GM18858 (cell line): ENCODE measurements at regions not wholly inside any gene's neighbourhood (a gene's known extent, or its start where the extent isn't known, plus 50 kb on each side); places are given as distances from the start of the nearest gene placed in this dataset.

Experiments
- ATAC-seq: cut with Tn5 transposase; IDR thresholded peaks from one replicate; pipeline ENCODE4 v1.9.1; 2021; ENCODE audit not compliant: unreplicated experiment

GRCh38 chr15:94057305-94057704 lies 174.1 kb upstream of the MCTP2 start:
- ATAC-seq: no peak

GRCh38 chr15:94056314-94056713 lies 175.0 kb upstream of the MCTP2 start:
- ATAC-seq: no peak

- ATAC-seq: no peak
Observed at GRCh38 chr15:94053626-94054025, 177.7 kb upstream of the MCTP2 start.

- no peak for ATAC-seq
Observed at GRCh38 chr15:94052711-94053110, 178.7 kb upstream of the MCTP2 start.

GRCh38 chr15:94047566-94047965 lies 183.8 kb upstream of the MCTP2 start:
- no peak for ATAC-seq

GRCh38 chr15:94042180-94042928 lies 189.0 kb upstream of the MCTP2 start:
- ATAC-seq: no peak

- ATAC-seq: no peak
Observed at GRCh38 chr15:94041746-94042145, 189.6 kb upstream of the MCTP2 start.

- ATAC-seq: no peak
Observed at GRCh38 chr15:94040541-94041248, 190.7 kb upstream of the MCTP2 start.

- ATAC-seq: no peak
Observed at GRCh38 chr15:94036156-94036555, 195.2 kb upstream of the MCTP2 start.

- ATAC-seq: no peak
Observed at GRCh38 chr15:94033683-94034020, 197.7 kb upstream of the MCTP2 start.

GRCh38 chr15:94033014-94033682 lies 198.2 kb upstream of the MCTP2 start:
- no peak for ATAC-seq

GRCh38 chr15:94032571-94032970 lies 198.8 kb upstream of the MCTP2 start:
- no peak for ATAC-seq

GRCh38 chr15:94031072-94031471 lies 200.3 kb upstream of the MCTP2 start:
- ATAC-seq: no peak

GRCh38 chr15:94029495-94029894 lies 201.9 kb upstream of the MCTP2 start:
- no peak for ATAC-seq

GRCh38 chr15:94028809-94029208 lies 202.6 kb upstream of the MCTP2 start:
- no peak for ATAC-seq

GRCh38 chr15:94028121-94028520 lies 203.2 kb upstream of the MCTP2 start:
- no peak for ATAC-seq

GRCh38 chr15:94027581-94027980 lies 203.8 kb upstream of the MCTP2 start:
- ATAC-seq: no peak

GRCh38 chr15:94026458-94027304 lies 204.7 kb upstream of the MCTP2 start:
- ATAC-seq: no peak

GRCh38 chr15:94023531-94023930 lies 207.8 kb upstream of the MCTP2 start:
- ATAC-seq: no peak

GRCh38 chr15:94021621-94022320 lies 209.6 kb upstream of the MCTP2 start:
- no peak for ATAC-seq

- no peak for ATAC-seq
Observed at GRCh38 chr15:94019062-94019461, 212.3 kb upstream of the MCTP2 start.
